Activated T-helper 2 cell treated with anti-CD3 and anti-CD28 coated beads, Interferon-gamma antibody, Interleukin-2, Interleukin-4, amounts not matched to agents 10 μg/mL and 5 μg/mL and 100 μg/mL, durations not matched to agents 14 hours and 24 hours and 36 hours (primary cell): ENCODE measurements at regions not wholly inside any gene's neighbourhood (a gene's known extent, or its start where the extent isn't known, plus 50 kb on each side); places are given as distances from the start of the nearest gene placed in this dataset.

Experiments
- DNase-seq: peaks from one replicate; pipeline ENCODE4 v3.0.0; 2021; ENCODE audit warnings: low spot score
- H3K27ac Mint-ChIP-seq: one replicate; pipeline ENCODE4 v1.8.0; 2021; ENCODE audit warnings: mixed read lengths
- H3K27me3 Mint-ChIP-seq: one replicate; pipeline ENCODE4 v1.8.0; 2021; ENCODE audit warnings: low read depth, mixed read lengths
- H3K36me3 Mint-ChIP-seq: one replicate; pipeline ENCODE4 v1.8.0; 2021; ENCODE audit warnings: low read depth, mixed read lengths
- H3K4me1 Mint-ChIP-seq: one replicate; pipeline ENCODE4 v1.8.0; 2021; ENCODE audit warnings: low read depth, mixed read lengths
- H3K4me3 Mint-ChIP-seq: one replicate; pipeline ENCODE4 v1.8.0; 2021; ENCODE audit warnings: low read depth, mild to moderate bottlenecking, moderate library complexity, mixed read lengths
- H3K9me3 Mint-ChIP-seq: one replicate; pipeline ENCODE4 v1.8.0; 2021; ENCODE audit warnings: mixed read lengths
- intact Hi-C: fragments of 100-400 bp; cut with micrococcal nuclease; formaldehyde crosslinking; loops from one replicate; pipeline ENCODE4 v1.15.1; 2023

- Mint-ChIP-seq H3K36me3 (no peaks in the 10 kb centered on the region), H3K4me1 (peaks cover 5% of the 10 kb centered on the region), H3K9me3 (no peaks in the 10 kb centered on the region), H3K27ac (no peak overlapping the region), H3K4me3 (no peak overlapping the region), H3K27me3 (no peaks in the 10 kb centered on the region)
- intact Hi-C loops = no loop called here
- no peak for DNase-seq
Observed at GRCh38 chr18:46398005-46398404, 259.0 kb downstream of the LOXHD1 start.

- Mint-ChIP-seq H3K9me3 (no peaks in the 10 kb centered on the region), H3K36me3 (no peaks in the 10 kb centered on the region), H3K4me1 (peaks cover 5% of the 10 kb centered on the region), H3K27ac (no peak overlapping the region), H3K4me3 (no peak overlapping the region), H3K27me3 (no peaks in the 10 kb centered on the region)
- intact Hi-C loops = no loop called here
- DNase-seq = no peak
Observed at GRCh38 chr18:46398625-46399024, 258.4 kb downstream of the LOXHD1 start.

- Mint-ChIP-seq H3K4me3 (no peak overlapping the region), H3K4me1 (peaks cover 5% of the 10 kb centered on the region), H3K27ac (no peak overlapping the region), H3K9me3 (no peaks in the 10 kb centered on the region), H3K36me3 (no peaks in the 10 kb centered on the region), H3K27me3 (no peaks in the 10 kb centered on the region)
- DNase-seq = no peak
- intact Hi-C loops = no loop called here
Observed at GRCh38 chr18:46399303-46399702, 257.7 kb downstream of the LOXHD1 start.

- H3K27ac Mint-ChIP-seq = no peak overlapping the region
- intact Hi-C loops = no loop called here
- H3K9me3 Mint-ChIP-seq = no peaks in the 10 kb centered on the region
- H3K4me1 Mint-ChIP-seq = peaks cover 5% of the 10 kb centered on the region
- H3K27me3 Mint-ChIP-seq = peaks cover 1% of the 10 kb centered on the region
- no peak overlapping the region for H3K4me3 Mint-ChIP-seq
- no peaks in the 10 kb centered on the region for H3K36me3 Mint-ChIP-seq
- no peak for DNase-seq
Observed at GRCh38 chr18:46400449-46400848, 256.6 kb downstream of the LOXHD1 start.

- DNase-seq = no peak
- intact Hi-C loops = no loop called here
- Mint-ChIP-seq H3K4me3 (no peak overlapping the region), H3K36me3 (no peaks in the 10 kb centered on the region), H3K4me1 (peaks cover 5% of the 10 kb centered on the region), H3K27me3 (peaks cover 1% of the 10 kb centered on the region), H3K27ac (no peak overlapping the region), H3K9me3 (no peaks in the 10 kb centered on the region)
Observed at GRCh38 chr18:46401486-46402070, 255.4 kb downstream of the LOXHD1 start.

- intact Hi-C loops = no loop called here
- Mint-ChIP-seq H3K4me1 (peaks cover 2% of the 10 kb centered on the region), H3K4me3 (no peak overlapping the region), H3K27me3 (peaks cover 1% of the 10 kb centered on the region), H3K27ac (no peak overlapping the region), H3K9me3 (no peaks in the 10 kb centered on the region), H3K36me3 (no peaks in the 10 kb centered on the region)
- no peak for DNase-seq
Observed at GRCh38 chr18:46402396-46402795, 254.6 kb downstream of the LOXHD1 start.

GRCh38 chr18:46402945-46403344, 254.1 kb downstream of the LOXHD1 start:
- Mint-ChIP-seq H3K27me3 (peaks cover 4% of the 10 kb centered on the region), H3K4me3 (no peak overlapping the region), H3K27ac (no peak overlapping the region), H3K4me1 (peaks cover 5% of the 10 kb centered on the region), H3K9me3 (no peaks in the 10 kb centered on the region), H3K36me3 (no peaks in the 10 kb centered on the region)
- intact Hi-C loops = no loop called here
- DNase-seq = no peak

GRCh38 chr18:46405832-46406538, 251.0 kb downstream of the LOXHD1 start:
- no peak for DNase-seq
- H3K4me3 Mint-ChIP-seq = no peak overlapping the region
- no peaks in the 10 kb centered on the region for H3K36me3 Mint-ChIP-seq
- H3K9me3 Mint-ChIP-seq = no peaks in the 10 kb centered on the region
- intact Hi-C loops = no loop called here
- H3K4me1 Mint-ChIP-seq = peaks cover 5% of the 10 kb centered on the region
- no peak overlapping the region for H3K27ac Mint-ChIP-seq
- peaks cover 4% of the 10 kb centered on the region for H3K27me3 Mint-ChIP-seq

GRCh38 chr18:46406539-46406932, 250.5 kb downstream of the LOXHD1 start:
- Mint-ChIP-seq H3K4me1 (peaks cover 5% of the 10 kb centered on the region), H3K4me3 (no peak overlapping the region), H3K9me3 (no peaks in the 10 kb centered on the region), H3K27ac (no peak overlapping the region), H3K27me3 (peaks cover 4% of the 10 kb centered on the region), H3K36me3 (no peaks in the 10 kb centered on the region)
- DNase-seq = no peak
- intact Hi-C loops = no loop called here

GRCh38 chr18:46407486-46408166, 249.4 kb downstream of the LOXHD1 start:
- H3K4me3 Mint-ChIP-seq = no peak overlapping the region
- intact Hi-C loops = no loop called here
- peaks cover 4% of the 10 kb centered on the region for H3K27me3 Mint-ChIP-seq
- no peak for DNase-seq
- peaks cover 5% of the 10 kb centered on the region for H3K4me1 Mint-ChIP-seq
- H3K27ac Mint-ChIP-seq = no peak overlapping the region
- no peaks in the 10 kb centered on the region for H3K36me3 Mint-ChIP-seq
- H3K9me3 Mint-ChIP-seq = no peaks in the 10 kb centered on the region

GRCh38 chr18:46408334-46408987, 248.6 kb downstream of the LOXHD1 start:
- Mint-ChIP-seq H3K4me1 (peaks cover 5% of the 10 kb centered on the region), H3K27ac (no peak overlapping the region), H3K9me3 (no peaks in the 10 kb centered on the region), H3K36me3 (no peaks in the 10 kb centered on the region), H3K4me3 (no peak overlapping the region), H3K27me3 (peaks cover 4% of the 10 kb centered on the region)
- no peak for DNase-seq
- intact Hi-C loops = no loop called here

GRCh38 chr18:46411191-46411828, 245.7 kb downstream of the LOXHD1 start:
- intact Hi-C loops = no loop called here
- Mint-ChIP-seq H3K27me3 (peaks cover 3% of the 10 kb centered on the region), H3K4me3 (no peak overlapping the region), H3K27ac (no peak overlapping the region), H3K9me3 (no peaks in the 10 kb centered on the region), H3K4me1 (peaks cover 5% of the 10 kb centered on the region), H3K36me3 (no peaks in the 10 kb centered on the region)
- DNase-seq = no peak
